MM.1S (cell line): ENCODE measurements at regions not wholly inside any gene's neighbourhood (a gene's known extent, or its start where the extent isn't known, plus 50 kb on each side); places are given as distances from the start of the nearest gene placed in this dataset.

ENCODE experiments used
- EZH2 ChIP-seq: fragments of 300-600 bp; sonication (generic); optimal IDR thresholded peaks from 2 replicates; pipeline ENCODE3; 2017; ENCODE audit warnings: low read depth, mild to moderate bottlenecking, antibody characterized with exemption, low read length, mixed read lengths
- TF ChIP-seq, protein P1 (sequence below): fragments of 300-600 bp; sonication (generic); IDR thresholded peaks from 2 replicates; pipeline ENCODE4 v1.5.1; 2016; ENCODE audit warnings: antibody characterized with exemption, low read length, mixed read lengths

DNA sequence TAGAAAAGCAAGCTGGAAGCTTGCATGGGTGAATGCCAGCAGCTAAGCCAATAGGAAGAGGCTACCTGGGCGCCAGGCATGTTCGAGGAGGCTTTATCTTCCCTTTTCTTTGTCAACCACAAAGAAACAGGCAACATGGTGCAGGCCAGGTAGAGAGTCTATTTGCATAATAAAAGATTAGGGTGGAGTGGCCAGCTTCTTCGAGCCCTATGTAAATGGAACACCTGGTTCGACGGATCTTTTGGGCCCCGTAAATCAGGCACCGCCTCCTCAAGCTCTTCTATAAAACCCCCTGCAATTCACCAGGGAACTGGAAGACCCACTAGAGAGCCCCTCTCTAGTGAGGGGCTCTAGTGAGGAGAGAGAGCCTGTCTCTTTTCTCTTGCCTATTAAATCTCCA is 1106.2 kb upstream of the CELF2 start:
- TF ChIP-seq, protein P1, sequence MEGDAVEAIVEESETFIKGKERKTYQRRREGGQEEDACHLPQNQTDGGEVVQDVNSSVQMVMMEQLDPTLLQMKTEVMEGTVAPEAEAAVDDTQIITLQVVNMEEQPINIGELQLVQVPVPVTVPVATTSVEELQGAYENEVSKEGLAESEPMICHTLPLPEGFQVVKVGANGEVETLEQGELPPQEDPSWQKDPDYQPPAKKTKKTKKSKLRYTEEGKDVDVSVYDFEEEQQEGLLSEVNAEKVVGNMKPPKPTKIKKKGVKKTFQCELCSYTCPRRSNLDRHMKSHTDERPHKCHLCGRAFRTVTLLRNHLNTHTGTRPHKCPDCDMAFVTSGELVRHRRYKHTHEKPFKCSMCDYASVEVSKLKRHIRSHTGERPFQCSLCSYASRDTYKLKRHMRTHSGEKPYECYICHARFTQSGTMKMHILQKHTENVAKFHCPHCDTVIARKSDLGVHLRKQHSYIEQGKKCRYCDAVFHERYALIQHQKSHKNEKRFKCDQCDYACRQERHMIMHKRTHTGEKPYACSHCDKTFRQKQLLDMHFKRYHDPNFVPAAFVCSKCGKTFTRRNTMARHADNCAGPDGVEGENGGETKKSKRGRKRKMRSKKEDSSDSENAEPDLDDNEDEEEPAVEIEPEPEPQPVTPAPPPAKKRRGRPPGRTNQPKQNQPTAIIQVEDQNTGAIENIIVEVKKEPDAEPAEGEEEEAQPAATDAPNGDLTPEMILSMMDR = no peak
- TF ChIP-seq EZH2 = no peak
